HG03469 (cell line): ENCODE measurements at regions not wholly inside any gene's neighbourhood (a gene's known extent, or its start where the extent isn't known, plus 50 kb on each side); places are given as distances from the start of the nearest gene placed in this dataset.

ENCODE experiments used
- ATAC-seq: cut with Tn5 transposase; IDR thresholded peaks from one replicate; pipeline ENCODE4 v1.9.1; 2021; ENCODE audit warnings: mild to moderate bottlenecking, moderate library complexity, moderate number of reproducible peaks; ENCODE audit not compliant: unreplicated experiment

DNA sequence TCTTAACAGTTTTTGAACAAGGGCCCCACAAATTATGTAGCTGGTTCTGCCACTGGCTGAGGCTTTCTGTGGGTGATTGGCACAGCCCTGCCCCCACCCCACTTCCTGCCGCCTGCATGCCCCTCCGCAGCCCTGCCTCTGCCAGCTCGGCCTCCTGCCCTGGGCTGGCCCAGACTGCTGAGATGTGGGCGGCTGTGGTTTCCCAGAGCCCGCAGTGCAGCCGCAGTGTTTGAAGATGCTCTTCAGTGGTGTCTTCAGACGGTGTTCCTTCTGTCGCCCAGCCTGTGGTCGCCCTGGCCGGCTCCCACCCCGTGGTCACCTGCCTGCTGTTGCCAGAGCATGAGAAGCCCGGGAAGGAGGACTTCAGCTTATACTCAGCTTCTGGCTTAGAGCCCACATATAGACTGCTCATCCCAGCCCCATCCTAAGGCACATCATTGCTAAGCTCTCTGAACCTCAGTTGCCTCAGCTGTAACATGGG, 154.3 kb downstream of the VEGFA start:
- ATAC-seq = peak; percentile 77

DNA sequence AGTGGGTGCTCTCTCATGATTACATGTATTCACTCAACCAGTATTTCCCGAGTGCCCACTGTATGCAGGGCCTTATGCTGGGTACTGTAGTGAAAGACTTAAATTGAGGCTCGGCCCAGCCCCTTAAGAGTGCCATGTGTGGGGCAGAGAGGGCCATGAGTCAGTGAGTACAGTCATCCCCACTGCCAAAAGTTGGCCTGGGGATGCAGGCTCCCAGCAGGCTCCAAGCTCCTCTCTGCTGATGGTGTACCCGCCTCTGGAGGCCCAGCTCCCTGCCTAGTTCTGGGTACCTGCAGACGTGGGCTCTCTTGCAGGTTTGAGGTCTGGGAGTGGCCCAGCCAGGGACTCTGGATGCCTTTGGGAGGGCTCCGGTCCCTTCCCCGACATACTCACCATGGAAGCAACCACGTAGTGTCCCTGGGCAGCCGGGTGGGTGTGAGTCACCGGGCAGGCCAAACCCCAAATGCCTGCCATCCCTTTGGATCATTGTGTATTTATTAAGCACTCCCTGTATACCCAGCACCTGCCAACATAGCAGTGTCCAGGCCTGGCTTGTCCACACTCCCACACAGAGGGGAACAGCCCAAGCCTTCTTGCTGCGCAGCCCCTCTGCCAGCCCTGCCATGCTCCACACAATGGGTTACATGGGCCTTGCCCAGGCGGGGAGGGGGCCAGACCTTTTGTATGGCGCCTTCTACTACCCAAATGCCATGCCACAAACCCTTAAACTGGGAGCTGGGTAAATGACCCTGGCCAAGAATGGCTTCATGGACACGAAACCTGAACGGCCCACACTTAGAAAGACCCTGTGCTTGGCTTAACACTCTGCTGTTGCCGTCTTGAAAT, 153.6 kb downstream of the VEGFA start:
- no peak for ATAC-seq

DNA sequence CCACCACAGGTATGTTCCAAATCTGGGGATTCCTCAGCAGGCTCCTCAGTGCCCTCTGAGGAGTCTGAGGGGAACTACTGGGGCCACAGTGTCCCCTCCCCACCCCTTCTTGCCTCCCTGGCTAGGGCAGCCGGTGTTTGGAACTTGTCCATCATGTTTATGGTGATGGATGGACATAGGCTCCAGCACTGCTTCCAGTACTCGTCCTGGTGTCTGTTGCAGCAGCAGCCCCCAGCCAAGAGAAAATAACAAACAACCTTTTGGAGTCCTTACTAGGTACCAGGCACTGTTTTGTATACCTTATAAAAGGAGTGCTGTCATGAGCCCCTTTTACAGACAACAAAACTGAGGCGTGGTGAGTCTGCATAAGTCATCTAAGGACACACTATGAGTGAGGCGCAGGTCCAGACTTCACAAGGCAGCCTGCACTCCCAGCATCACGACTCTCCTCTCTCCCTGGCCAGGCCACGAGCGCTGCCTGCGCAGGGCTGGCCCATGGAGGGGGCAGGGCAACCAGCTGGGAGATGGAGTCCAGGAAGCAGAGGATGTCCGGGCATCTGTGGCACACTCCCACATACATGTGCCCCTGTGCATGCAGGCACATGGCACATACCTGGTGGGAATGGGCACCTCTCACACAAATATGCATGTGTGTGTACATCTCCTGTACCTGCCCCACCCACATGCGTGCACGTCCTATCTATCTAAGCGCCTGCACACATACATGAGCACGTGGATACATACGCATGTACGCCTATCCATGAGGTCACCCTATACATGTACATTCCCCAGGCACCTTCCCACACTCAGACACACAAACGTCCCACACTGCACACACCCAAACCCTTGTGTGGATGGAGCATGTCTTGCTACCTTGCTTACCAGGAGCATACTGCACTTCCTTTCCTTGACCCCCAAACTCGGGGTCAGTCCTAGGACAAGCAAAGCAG, 152.7 kb downstream of the VEGFA start:
- ATAC-seq = no peak

DNA sequence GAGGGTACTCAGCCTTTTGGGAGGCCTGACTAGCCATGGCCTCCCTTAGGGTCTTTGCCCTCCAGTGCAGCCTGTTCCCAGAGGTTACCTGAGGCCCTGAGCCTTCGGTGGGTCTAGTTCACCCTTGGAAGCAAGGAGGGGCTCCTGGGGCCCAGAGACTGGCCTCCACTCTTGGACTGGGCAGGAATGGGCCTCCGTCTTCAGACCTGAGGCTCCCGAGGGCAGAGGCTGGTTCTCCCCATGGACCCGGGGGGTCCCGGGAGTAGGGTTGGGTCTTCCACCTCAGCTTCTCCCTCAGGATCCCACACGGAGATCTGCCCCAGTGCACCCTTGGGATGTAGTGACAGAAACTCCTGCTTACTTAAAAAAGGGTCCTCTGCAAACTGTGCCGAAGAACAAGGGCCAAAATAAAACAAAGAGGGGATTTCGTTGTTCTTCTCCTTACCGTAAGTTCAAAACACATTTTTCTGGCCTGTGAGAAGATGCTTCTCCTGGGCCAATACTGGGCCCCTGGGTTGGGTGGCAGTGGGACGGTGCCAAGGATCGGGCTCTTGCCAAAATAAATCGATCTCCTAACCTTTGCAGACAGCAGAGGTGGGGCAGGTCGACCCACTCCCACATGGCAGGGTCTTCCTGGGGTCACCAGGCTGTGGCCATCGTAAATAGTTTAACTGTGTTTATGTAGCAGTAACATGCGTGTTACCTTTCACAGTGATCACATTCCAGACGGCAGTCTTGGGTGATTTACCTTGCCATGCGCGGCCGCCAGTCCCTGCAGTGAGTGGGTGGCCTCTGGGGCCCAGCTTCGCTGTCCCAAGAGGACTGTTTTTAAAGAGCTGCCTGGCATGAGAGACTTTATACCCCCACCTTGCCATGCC, 151.8 kb downstream of the VEGFA start:
- ATAC-seq = no peak

DNA sequence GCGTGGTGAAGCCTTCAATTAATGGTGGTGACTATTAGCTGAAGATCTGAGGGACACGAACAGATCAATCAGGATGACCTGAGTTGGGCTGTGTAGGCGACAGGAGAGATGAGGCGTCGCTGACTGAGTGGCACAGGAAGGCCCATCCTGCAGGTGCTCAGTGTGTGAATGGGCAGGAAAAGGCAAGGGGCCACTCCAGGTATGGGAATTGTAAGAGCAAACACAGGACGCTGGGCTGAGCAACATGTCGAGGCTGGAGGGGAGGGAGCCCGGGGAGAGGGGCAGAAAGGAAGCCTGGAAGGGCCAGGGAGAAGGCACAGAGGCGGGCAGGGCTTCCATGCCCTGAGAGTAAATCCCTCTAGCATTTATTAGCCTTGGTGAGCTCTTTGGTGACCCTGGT, 151.0 kb downstream of the VEGFA start:
- no peak for ATAC-seq

DNA sequence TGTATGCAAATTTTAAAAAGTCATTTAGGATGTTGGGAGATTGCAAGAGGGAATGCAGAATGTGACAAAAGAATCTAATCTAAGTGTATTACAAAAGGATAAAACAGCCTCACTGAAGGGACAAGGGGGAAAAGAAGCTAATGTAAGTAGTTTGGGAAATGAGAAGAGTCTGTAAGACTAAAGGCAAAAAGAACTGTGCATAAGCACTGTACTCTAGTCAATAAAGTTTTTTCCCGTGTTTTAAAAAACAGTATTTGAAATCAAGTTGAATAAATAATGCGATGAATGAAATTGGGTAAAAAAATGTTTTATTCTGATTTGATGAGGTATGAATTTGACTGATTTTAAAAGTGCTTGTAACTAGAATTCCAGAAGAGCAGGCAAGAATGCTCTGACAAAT, 149.8 kb downstream of the VEGFA start:
- no peak for ATAC-seq

DNA sequence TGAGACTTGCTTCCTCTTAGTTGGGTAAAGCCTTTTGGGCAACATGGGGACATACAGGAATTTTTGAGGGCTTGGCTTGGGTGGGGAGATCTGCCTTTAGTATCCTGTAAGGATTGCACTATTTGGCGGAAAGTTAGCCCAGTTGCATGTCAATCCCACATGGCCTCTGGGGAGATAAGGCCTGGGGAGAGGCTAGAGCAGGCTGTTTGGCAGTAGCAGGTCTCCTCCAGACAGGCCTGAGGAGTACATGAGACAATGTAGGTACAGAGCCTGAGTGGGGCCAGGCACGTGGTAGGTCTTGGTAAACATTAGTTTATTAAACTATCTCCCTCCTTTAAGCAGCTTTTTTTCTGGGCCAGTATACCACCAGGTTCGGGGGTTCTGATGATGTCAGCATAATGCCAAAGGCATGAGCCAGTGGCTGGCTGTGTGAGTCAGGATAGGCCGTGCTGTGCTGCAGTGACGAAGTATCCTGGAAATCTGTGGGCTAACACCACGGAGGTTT, 147.9 kb downstream of the VEGFA start:
- no peak for ATAC-seq

DNA sequence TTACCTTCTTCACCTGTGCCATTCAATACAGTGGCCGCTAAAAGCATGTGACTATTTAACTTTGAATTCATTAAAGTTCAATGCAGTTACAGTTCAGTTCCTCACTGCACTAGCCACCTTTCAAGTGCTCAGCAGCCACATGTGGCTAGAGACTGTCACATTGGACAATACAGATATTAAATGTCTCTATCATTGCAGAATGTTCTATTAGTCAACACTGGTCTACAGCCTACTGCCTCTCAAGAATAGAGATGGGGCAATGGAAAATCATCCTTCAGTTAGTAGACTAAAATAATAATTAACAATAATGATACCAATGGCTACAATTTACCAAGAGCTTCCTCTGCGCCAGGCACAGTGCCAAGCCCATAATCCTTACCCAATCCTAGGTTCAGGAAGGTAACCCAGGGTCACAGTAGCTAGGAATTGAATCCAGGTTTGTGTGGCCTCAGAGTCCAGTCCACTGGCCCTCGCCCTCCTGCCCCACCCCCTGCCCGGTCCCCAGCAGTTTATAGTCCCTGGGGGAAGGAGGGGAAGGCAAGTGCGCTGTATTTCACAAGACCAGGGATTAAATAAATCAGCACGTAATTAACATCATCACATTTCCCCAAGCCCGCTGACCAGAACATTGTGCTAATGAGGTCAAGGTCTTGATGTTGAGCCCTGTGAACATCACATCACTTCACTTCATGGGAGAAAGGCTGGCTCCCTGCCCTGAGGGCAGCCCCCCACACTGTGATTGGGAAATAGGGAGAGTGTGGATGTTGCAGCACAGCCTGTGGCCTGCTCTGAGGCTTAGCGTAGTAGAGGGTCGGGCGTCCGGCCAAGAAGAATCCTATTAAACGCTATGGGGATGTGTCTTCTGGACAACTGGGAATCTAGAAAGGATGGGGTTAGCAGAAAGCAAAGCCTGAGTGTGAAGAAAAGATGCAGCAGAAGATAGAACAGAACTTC, 147.2 kb downstream of the VEGFA start:
- ATAC-seq = no peak

DNA sequence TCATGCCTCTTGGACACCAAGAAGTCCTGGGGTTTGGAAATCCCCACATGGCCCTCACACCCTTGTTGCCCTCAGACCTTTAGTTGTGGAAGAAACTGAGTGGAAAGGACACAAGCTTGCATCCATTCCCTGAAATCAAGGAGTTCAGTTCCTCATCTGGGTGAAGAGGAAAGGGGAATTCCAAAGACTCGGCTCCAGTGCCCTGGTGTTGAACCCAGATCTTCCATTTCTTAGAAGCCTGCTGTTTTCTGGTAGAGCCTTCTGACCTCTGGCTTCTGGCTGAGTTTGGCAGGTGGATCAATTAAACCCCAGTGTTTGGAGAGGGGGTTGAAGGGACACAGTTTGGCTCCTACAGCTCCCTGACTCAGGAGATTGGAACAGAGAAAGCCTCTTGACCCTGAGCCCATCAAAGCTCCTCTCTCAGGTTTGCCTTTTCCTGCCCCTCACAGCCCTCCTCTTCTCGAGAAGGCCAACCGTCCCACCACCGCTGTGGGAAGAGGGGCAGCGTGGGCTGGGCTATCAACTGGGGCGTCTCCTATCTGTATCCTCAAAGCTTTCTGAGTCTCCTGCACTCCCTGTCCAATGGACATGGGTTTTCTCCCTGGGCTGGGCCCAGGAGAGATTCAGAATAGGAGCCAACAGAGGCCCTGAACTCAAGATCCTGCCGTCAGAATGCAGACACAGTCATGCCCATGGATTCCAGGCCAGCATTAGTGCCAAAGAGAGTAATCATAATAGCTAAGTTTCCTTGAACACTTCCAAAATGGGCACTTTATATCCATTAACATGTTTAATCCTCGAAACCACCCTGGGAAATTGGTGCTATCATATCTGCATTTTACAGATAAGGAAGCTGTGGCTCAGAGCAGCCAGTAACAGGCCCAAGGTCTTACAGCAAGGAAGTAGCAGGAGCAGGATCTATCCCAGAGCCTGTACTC, 146.2 kb downstream of the VEGFA start:
- no peak for ATAC-seq

DNA sequence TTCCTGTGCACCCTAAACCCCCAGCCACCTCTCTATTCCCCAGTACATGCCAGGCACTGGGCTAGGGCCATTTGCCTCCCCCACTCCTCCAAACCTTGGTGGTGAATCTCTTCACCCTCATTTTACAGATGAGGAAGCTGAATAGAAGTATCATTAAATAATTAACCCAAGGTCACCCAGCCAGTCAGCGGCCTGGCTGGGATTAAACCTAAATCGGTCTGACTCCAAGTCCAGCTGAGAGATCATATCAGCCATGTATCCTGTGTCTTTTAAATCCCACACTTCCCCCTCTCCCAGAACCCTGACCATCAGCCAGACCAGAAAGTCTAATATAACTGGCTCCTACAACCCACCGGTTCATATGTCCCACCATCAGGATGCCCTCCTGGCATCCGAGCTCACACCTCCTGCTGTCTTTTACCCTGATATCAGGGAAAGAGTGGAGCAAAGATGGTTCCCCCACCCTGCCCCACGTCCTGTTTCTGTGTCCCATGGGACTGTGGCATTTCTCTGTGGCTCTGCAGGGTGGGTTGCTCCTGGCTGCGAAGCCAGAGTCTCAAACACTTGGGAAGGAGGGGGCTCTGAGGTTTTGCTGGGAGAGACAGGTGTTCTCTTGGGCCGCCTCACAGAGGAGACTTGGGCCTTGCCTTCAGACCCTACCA, 145.3 kb downstream of the VEGFA start:
- no peak for ATAC-seq

DNA sequence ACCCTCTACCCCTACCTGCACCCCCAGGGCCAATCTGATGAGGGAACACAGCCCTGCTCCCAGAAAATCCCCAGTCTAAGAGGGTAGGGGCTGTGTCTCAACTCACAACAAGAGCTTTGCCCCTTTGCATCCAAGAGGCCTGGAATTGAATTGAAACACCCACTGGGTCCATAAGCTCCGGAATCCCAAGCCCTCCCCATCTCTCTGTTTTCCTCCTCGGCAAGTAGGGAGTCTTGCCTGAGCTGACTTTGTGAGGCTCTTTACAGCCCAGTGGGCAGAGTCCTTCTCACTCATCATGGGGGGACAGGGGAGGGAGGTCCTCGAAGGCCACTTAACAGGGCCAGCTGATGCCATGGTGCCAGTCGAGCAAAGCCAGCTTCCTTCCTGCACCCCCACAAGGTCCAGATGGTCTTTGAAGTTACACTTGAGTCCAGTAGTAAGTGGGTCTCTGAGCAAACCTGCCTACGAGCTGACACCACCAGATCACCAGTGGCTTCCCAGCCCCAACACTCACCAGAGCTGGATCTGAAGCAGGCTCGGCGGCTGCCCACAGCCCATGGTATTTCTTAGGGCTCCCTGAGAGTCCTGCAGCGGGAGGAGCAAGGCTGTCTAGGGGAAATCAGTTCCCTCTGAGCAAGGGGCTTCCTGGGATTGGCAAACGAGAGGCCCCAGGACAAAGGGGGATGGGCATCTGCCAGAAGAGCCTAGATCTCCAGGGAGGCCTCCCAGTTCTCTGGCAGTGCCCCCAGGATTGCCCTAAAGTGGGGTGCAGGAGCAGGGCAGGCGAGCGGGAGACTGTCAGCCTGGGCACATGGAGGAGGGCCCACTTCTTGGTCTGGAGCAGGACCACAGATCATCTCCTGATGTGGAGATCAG, 144.5 kb downstream of the VEGFA start:
- ATAC-seq = no peak

DNA sequence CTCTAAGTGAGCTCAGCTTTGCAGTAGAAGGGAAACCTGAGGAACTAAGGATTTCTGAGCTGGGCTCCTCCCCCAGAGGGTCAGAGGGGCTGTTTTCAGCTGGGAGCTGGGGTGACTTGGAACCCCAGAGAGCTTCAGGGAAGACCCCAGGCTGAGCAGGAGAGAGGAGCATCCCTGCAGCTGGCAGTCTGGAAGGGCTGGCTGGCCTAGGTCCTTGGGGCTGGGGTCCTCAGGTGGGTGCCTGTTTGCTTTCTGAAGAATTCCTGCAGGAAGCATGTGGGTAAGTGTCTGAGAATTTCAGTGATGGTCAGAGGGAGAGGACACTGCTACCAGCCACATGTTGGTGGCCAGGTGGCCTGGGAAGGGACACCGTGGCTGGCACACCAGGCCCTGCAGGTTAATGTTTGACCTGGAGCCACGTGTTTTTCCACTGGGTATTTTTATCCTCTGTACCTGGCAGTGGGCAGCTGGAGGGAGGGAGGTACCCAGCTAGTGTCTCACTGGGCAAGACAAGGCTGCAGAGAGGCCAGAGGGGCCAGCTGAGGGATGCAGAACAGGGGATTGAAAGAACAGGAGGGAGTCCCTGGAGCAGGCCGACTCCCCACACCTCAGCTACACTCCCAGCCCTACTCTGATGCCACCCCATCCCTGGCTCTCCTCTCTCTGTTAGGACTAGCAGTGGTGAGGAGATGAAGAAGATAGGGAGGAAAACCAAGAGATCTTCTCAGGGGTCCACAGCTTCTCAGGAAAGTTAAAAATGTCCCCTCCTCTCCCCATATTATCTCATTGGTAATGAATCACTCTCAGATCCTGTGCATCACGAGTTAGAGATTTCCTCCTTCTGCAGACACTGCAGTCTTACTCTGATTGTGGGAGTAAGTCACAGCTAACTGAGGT, 143.6 kb downstream of the VEGFA start:
- no peak for ATAC-seq

DNA sequence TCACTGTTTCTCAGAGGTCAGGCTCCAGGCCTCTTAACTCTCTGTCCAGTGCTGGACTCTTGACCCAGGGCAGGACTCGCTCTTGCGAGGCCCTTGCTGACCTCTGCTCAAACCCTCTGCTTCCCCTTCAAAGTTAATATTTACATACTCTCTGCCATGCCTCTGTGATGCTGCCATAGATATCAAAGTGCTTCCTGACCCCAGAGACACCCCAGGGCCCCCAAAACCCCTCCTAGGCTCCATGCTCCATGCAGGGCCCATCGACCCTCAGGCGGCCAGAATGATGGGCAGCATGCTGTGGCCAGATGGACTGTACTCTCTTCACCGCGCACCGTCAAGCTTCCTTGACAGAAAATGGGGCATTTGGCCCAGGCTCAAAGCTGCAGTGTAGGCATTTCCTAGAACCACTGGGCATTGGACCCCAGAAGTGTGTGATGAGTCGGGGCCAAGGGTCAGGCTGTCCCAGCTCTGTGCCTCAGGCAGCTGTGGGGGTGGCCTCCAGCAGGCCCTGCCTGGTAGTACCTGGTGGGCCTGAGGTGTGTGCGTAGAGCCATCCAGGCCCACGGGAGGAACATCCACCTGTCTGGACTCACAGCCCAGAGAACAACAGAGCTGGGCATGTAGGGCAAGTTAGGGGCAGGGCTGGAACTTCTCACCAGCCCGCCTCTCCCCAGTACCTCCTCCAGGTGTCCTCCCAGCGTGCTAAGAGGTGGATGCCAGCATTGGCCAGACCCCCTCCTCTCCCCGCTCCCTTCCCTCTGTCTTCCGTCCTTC, 142.8 kb downstream of the VEGFA start:
- ATAC-seq = no peak

DNA sequence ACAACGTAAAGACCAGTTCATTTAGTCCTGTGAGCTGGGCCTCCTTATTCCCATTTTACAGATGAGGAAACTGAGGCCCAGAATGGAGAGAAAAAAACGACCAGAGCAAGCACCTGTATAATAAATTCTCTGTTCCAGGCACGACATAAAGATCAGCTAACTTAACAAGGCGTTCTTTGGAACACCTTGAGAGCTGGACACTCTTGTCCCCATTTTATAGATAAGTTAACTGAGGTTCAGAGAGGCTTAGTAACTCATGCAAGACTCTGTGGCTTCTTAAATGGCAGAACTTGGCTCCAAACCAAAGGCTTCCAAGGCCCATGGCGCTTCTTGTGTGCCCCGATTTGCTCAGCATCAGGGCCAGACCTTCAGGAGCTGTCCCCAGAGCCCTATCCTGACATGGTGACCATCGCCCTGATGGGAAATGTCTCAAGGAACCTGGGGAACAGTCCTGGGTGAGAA, 142.1 kb downstream of the VEGFA start:
- no peak for ATAC-seq
